HG03575 (cell line): ENCODE measurements at regions not wholly inside any gene's neighbourhood (a gene's known extent, or its start where the extent isn't known, plus 50 kb on each side); places are given as distances from the start of the nearest gene placed in this dataset.
"Not testable (repeated sequence)": the region's sequence is repeated elsewhere in the genome, so short reads cannot be mapped to it uniquely, and the experiment has no call there.

Experiments used
- ATAC-seq: cut with Tn5 transposase; IDR thresholded peaks from one replicate; pipeline ENCODE4 v1.9.1; 2021; ENCODE audit not compliant: unreplicated experiment, insufficient number of reproducible peaks, low FRiP score; ENCODE audit errors: extremely low read depth

- ATAC-seq, result no peak
Measured at GRCh38 chr7:86407291-86407690, 236.4 kb upstream of the GRM3 start.

GRCh38 chr7:86391813-86392212 lies 251.9 kb upstream of the GRM3 start:
- no peak for ATAC-seq

- ATAC-seq, result not testable (repeated sequence)
Measured at GRCh38 chr7:86375602-86376001, 268.1 kb upstream of the GRM3 start.

GRCh38 chr7:86372262-86372661 lies 271.4 kb upstream of the GRM3 start:
- ATAC-seq, result no peak

GRCh38 chr7:86366946-86367345 lies 276.8 kb upstream of the GRM3 start:
- no peak for ATAC-seq

- ATAC-seq, result not testable (repeated sequence)
Measured at GRCh38 chr7:86340407-86340806, 303.3 kb upstream of the GRM3 start.

- no peak for ATAC-seq
Measured at GRCh38 chr7:86339051-86339450, 304.7 kb upstream of the GRM3 start.

GRCh38 chr7:86328801-86329433 lies 314.8 kb upstream of the GRM3 start:
- no peak for ATAC-seq

- no peak for ATAC-seq
Measured at GRCh38 chr7:86326847-86327246, 316.9 kb upstream of the GRM3 start.

GRCh38 chr7:86320889-86321288 lies 322.8 kb upstream of the GRM3 start:
- no peak for ATAC-seq

- ATAC-seq, result no peak
Measured at GRCh38 chr7:86320341-86320740, 323.4 kb upstream of the GRM3 start.

GRCh38 chr7:86313842-86314241 lies 329.9 kb upstream of the GRM3 start:
- no peak for ATAC-seq

GRCh38 chr7:86301301-86301700 lies 342.4 kb upstream of the GRM3 start:
- ATAC-seq, result no peak

- no peak for ATAC-seq
Measured at GRCh38 chr7:86295526-86295925, 348.2 kb upstream of the GRM3 start.

GRCh38 chr7:86282014-86282682 lies 361.6 kb upstream of the GRM3 start:
- ATAC-seq, result no peak

GRCh38 chr7:86280150-86280549 lies 363.6 kb upstream of the GRM3 start:
- ATAC-seq, result no peak

- no peak for ATAC-seq
Measured at GRCh38 chr7:86262781-86263180, 380.9 kb upstream of the GRM3 start.

- no peak for ATAC-seq
Measured at GRCh38 chr7:86257894-86258293, 385.8 kb upstream of the GRM3 start.

- no peak for ATAC-seq
Measured at GRCh38 chr7:86252406-86252805, 391.3 kb upstream of the GRM3 start.

GRCh38 chr7:86248977-86249376 lies 394.7 kb upstream of the GRM3 start:
- ATAC-seq, result no peak

- ATAC-seq, result no peak
Measured at GRCh38 chr7:86243171-86243570, 400.5 kb upstream of the GRM3 start.
